PC-9 (cell line): ENCODE measurements at regions not wholly inside any gene's neighbourhood (a gene's known extent, or its start where the extent isn't known, plus 50 kb on each side); places are given as distances from the start of the nearest gene placed in this dataset.

ENCODE experiments used
- BruUV-seq: library from RNA; stranded (reverse); fragments of 400-500 nt; replicated peaks from 2 replicates; lab custom pipeline; 2021; lab: Mats Ljungman, UMichigan
- CTCF ChIA-PET: fragments of 300-600 bp; sonication (Branson Sonifier 250); formaldehyde crosslinking; loops from one replicate; lab custom pipeline; 2022; ENCODE audit warnings: antibody characterized with exemption; lab: Charles Lee
- POLR2A ChIA-PET: fragments of 300-600 bp; sonication (Branson Sonifier 250); formaldehyde crosslinking; loops from one replicate; lab custom pipeline; 2022; ENCODE audit warnings: antibody characterized with exemption; ENCODE audit not compliant: unreplicated experiment; lab: Charles Lee
- DNase-seq, 2 experiments: peaks; one replicate each; pipeline versions ENCODE4 v3.0.0 to v3.0.0-alpha.2; 2015 to 2022; ENCODE audit warnings: mixed read lengths in 1 of 2
- H2AFZ ChIP-seq: fragments of 200-600 bp; sonication (generic); 2 replicates; pipeline ENCODE4 v1.8.1; 2017; ENCODE audit warnings: antibody characterized with exemption
- H3F3A ChIP-seq: fragments of 200-600 bp; sonication (generic); 2 replicates; pipeline ENCODE4 v1.8.1; 2017; ENCODE audit warnings: antibody characterized with exemption, mild to moderate bottlenecking, low read depth; ENCODE audit not compliant: insufficient read depth
- H3K27ac ChIP-seq: fragments of 200-600 bp; sonication (generic); 2 replicates; pipeline ENCODE4 v1.6.1; 2016; ENCODE audit warnings: mixed run types
- H3K27me3 ChIP-seq: fragments of 200-600 bp; sonication (generic); 2 replicates; pipeline ENCODE4 v1.6.1; 2016; ENCODE audit warnings: low read depth, mixed run types; ENCODE audit not compliant: insufficient read depth
- H3K36me3 ChIP-seq: fragments of 200-600 bp; sonication (generic); 2 replicates; pipeline ENCODE4 v1.6.1; 2016; ENCODE audit warnings: low read depth, mixed run types
- H3K4me1 ChIP-seq: fragments of 200-600 bp; sonication (generic); replicated peaks from 2 replicates; pipeline ENCODE4 v1.6.1; 2016; ENCODE audit warnings: mixed run types; ENCODE audit not compliant: insufficient read depth
- H3K4me2 ChIP-seq: fragments of 200-600 bp; sonication (generic); 2 replicates; pipeline ENCODE4 v1.6.1; 2017; ENCODE audit warnings: mixed run types
- H3K4me3 ChIP-seq: fragments of 200-600 bp; sonication (generic); 2 replicates; pipeline ENCODE4 v1.6.1; 2016; ENCODE audit warnings: mixed run types
- H3K79me2 ChIP-seq: fragments of 200-600 bp; sonication (generic); 2 replicates; pipeline ENCODE4 v1.6.1; 2017; ENCODE audit warnings: low read depth, mixed run types
- H3K9me2 ChIP-seq: fragments of 200-600 bp; sonication (generic); 2 replicates; pipeline ENCODE4 v1.8.1; 2017; ENCODE audit warnings: mild to moderate bottlenecking; ENCODE audit not compliant: insufficient read depth
- H3K9me3 ChIP-seq: fragments of 200-600 bp; sonication (generic); 2 replicates; pipeline ENCODE4 v1.8.1; 2016; ENCODE audit warnings: low read depth; ENCODE audit not compliant: insufficient read depth
- H4K20me1 ChIP-seq: fragments of 200-600 bp; sonication (generic); 2 replicates; pipeline ENCODE4 v1.8.1; 2017; ENCODE audit not compliant: insufficient read depth
- EZH2 ChIP-seq: fragments of 200-600 bp; sonication (generic); IDR thresholded peaks from 2 replicates; pipeline ENCODE4 v1.8.0; 2017; ENCODE audit warnings: antibody characterized with exemption, low read depth
- intact Hi-C: fragments of 100-400 bp; cut with micrococcal nuclease; formaldehyde crosslinking; loops from one replicate; pipeline ENCODE4 v1.10.0; 2022; ENCODE audit not compliant: unreplicated experiment
- TF ChIP-seq, protein P1 (sequence below): fragments of 200-600 bp; sonication (generic); conservative IDR thresholded peaks from 2 replicates; pipeline ENCODE4 v1.6.1; 2017; ENCODE audit warnings: mixed run types, antibody characterized with exemption, mild to moderate bottlenecking, moderate library complexity

DNA sequence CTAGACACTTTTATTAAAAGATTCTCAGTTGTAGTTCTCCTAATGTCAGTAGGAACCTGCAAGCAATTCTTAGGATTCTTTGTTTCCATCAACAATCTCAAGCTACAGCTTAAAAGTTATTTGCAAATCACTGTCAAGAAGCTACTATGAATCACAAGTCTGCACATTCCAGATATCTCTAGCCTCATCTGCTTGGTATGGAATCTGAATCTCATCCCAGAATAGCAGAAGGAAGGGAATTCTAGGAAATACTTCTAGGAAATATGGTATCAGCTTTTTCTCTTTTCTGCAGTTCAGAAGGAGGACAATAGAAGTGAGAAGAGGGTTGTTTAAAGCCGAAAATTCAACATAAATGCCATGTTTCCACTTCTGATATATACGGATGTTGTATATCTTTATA is 792.2 kb upstream of the CDH9 start:
- no peak for TF ChIP-seq EZH2
- TF ChIP-seq, protein P1, sequence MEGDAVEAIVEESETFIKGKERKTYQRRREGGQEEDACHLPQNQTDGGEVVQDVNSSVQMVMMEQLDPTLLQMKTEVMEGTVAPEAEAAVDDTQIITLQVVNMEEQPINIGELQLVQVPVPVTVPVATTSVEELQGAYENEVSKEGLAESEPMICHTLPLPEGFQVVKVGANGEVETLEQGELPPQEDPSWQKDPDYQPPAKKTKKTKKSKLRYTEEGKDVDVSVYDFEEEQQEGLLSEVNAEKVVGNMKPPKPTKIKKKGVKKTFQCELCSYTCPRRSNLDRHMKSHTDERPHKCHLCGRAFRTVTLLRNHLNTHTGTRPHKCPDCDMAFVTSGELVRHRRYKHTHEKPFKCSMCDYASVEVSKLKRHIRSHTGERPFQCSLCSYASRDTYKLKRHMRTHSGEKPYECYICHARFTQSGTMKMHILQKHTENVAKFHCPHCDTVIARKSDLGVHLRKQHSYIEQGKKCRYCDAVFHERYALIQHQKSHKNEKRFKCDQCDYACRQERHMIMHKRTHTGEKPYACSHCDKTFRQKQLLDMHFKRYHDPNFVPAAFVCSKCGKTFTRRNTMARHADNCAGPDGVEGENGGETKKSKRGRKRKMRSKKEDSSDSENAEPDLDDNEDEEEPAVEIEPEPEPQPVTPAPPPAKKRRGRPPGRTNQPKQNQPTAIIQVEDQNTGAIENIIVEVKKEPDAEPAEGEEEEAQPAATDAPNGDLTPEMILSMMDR, result no peak
- Histone ChIP-seq H3K27me3 (no peaks in the 10 kb centered on the region), H3K9me3 (no peaks in the 10 kb centered on the region), H3K9me2 (no peaks in the 10 kb centered on the region), H3K4me3 (no peak overlapping the region), H2AFZ (no peak overlapping the region), H3F3A (no peaks in the 10 kb centered on the region), H4K20me1 (no peaks in the 10 kb centered on the region), H3K79me2 (no peaks in the 10 kb centered on the region), H3K27ac (no peak overlapping the region), H3K4me1 (no peaks in the 10 kb centered on the region), H3K36me3 (no peaks in the 10 kb centered on the region), H3K4me2 (no peak overlapping the region)
- ChIA-PET CTCF (no interaction called here), POLR2A (no interaction called here)
- intact Hi-C loops, result no loop called here
- DNase-seq, result no peak
- BruUV-seq, result no TSS peak

DNA sequence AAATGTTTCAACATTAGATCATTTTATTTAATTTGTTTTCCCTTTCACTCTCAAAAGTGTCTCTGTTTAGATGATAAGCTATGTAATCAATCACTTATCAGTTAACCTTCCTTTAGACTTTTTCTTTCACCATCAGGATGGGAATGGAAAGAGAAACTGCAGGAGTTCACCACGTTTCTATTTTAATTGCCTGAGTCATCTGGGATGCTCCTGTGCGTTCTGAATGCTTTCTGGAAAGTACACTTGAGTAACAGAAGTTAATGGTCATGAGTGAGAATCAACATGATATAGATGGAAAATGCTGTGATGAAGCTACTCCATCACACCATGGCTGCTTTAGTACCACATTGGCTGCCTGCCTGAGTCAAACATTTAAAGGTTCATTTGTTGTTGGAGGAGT is 783.3 kb upstream of the CDH9 start:
- Histone ChIP-seq H3K4me2 (no peak overlapping the region), H3K9me2 (no peaks in the 10 kb centered on the region), H3K27ac (no peak overlapping the region), H3F3A (no peaks in the 10 kb centered on the region), H3K36me3 (no peaks in the 10 kb centered on the region), H3K4me1 (no peaks in the 10 kb centered on the region), H3K79me2 (no peaks in the 10 kb centered on the region), H4K20me1 (no peaks in the 10 kb centered on the region), H3K27me3 (no peaks in the 10 kb centered on the region), H3K9me3 (no peaks in the 10 kb centered on the region), H2AFZ (no peak overlapping the region), H3K4me3 (no peak overlapping the region)
- ChIA-PET POLR2A (no interaction called here), CTCF (no interaction called here)
- intact Hi-C loops, result no loop called here
- no TSS peak for BruUV-seq
- TF ChIP-seq EZH2, result no peak
- TF ChIP-seq, protein P1, result no peak
- DNase-seq, result no peak

DNA sequence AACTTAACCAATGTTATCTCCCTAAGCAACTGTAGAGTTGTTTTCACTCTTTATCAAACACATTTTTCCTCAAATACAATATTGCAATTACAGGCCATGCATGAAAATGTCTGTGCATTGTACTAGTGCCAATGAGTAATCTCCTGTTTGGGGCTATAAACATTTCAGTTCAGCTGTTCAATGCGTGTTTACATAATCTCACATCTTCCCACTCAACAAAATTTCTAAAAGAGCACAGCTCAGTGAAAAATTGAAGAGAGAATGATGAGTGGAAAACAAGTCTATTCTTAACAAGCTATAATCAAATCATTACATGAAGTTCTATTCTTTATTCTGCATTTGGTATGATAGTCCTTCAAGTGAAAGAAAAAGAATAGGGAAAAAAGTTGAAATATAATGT is 780.5 kb upstream of the CDH9 start:
- Histone ChIP-seq H3K4me3 (no peak overlapping the region), H3K4me2 (no peak overlapping the region), H3K9me3 (no peaks in the 10 kb centered on the region), H2AFZ (no peak overlapping the region), H3K9me2 (no peaks in the 10 kb centered on the region), H3K4me1 (no peaks in the 10 kb centered on the region), H3K36me3 (no peaks in the 10 kb centered on the region), H3K79me2 (no peaks in the 10 kb centered on the region), H3F3A (no peaks in the 10 kb centered on the region), H3K27me3 (no peaks in the 10 kb centered on the region), H4K20me1 (no peaks in the 10 kb centered on the region), H3K27ac (no peak overlapping the region)
- ChIA-PET CTCF (no interaction called here), POLR2A (no interaction called here)
- intact Hi-C loops, result no loop called here
- no peak for DNase-seq
- TF ChIP-seq, protein P1, result no peak
- TF ChIP-seq EZH2, result no peak
- no TSS peak for BruUV-seq
